AG04449 (cell line): ENCODE measurements at regions not wholly inside any gene's neighbourhood (a gene's known extent, or its start where the extent isn't known, plus 50 kb on each side); places are given as distances from the start of the nearest gene placed in this dataset.

Source experiments
- CTCF ChIA-PET: fragments of 350-600 bp; formaldehyde crosslinking; extraction: SDS; loops from one replicate; lab custom pipeline; 2021; ENCODE audit warnings: antibody characterized with exemption; lab: Yijun Ruan, JAX
- POLR2A ChIA-PET: fragments of 400-600, 350-600 bp; formaldehyde crosslinking; extraction: SDS; loops from one replicate; lab custom pipeline; 2020; ENCODE audit warnings: antibody characterized with exemption, inconsistent platforms; lab: Yijun Ruan, JAX
- DNase-seq: peaks from one replicate; pipeline ENCODE4 v3.0.0-alpha.2; 2010; ENCODE audit warnings: low read depth, low spot score
- H3K4me3 ChIP-seq: 2 replicates; pipeline ENCODE4 v1.5.1; 2011; ENCODE audit warnings: low read depth, mild to moderate bottlenecking, control low read depth, low read length
- CTCF ChIP-seq: IDR thresholded peaks from one replicate; pipeline ENCODE4 v1.5.1; 2011; ENCODE audit warnings: mild to moderate bottlenecking, moderate library complexity, low read length, control low read depth, inconsistent platforms; ENCODE audit not compliant: insufficient read depth; ENCODE audit errors: missing control alignments

GRCh38 chr5:68669864-68670575, 423.8 kb upstream of the SLC30A5 start:
- ChIA-PET CTCF (no interaction called here), POLR2A (no interaction called here)
- no peak overlapping the region for H3K4me3 ChIP-seq
- no peak for DNase-seq
- TF ChIP-seq CTCF, result no peak

GRCh38 chr5:68673106-68673822, 420.6 kb upstream of the SLC30A5 start:
- CTCF ChIA-PET, result interaction anchor here (1.4 kb wide), 1 partner anchor 10 kb away, joined by 4 read pairs; no protein-coding TSS in a partner anchor
- DNase-seq, result no peak
- POLR2A ChIA-PET, result no interaction called here

GRCh38 chr5:68673823-68674180, 420.0 kb upstream of the SLC30A5 start:
- TF ChIP-seq CTCF, result no peak
- ChIA-PET POLR2A (no interaction called here), CTCF (no interaction called here)
- DNase-seq, result no peak
- H3K4me3 ChIP-seq, result no peak overlapping the region

More at GRCh38 chr5:68673106-68673822, 420.6 kb upstream of the SLC30A5 start:
- no peak overlapping the region for H3K4me3 ChIP-seq
- no peak for TF ChIP-seq CTCF

- CTCF ChIA-PET, result no interaction called here
- no peak for TF ChIP-seq CTCF
- no peak overlapping the region for H3K4me3 ChIP-seq
- POLR2A ChIA-PET, result no interaction called here
- DNase-seq, result no peak
Observed at GRCh38 chr5:68679041-68679440, 414.8 kb upstream of the SLC30A5 start.

DNA sequence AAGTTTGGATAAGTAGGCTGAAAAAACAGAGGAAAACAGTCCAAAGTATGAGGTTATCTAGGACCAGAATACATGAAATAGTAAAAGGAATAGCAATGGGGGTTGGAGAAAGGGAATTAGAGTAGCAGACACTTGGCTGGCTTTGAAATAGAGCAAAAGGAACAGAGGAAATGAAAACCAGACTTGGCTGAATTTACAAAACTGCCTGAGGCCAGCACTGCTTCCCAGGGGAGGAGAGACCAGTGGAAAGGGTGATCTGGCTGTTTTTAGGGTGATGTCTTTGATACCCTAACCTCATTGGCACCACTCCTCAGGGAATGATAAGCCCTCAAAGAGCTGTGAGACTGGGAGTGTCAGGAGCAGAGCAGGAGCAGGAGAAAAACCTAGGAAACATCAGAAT, 413.4 kb upstream of the SLC30A5 start:
- POLR2A ChIA-PET, result no interaction called here
- TF ChIP-seq CTCF, result no peak
- H3K4me3 ChIP-seq, result no peak overlapping the region
- CTCF ChIA-PET, result no interaction called here
- no peak for DNase-seq

DNA sequence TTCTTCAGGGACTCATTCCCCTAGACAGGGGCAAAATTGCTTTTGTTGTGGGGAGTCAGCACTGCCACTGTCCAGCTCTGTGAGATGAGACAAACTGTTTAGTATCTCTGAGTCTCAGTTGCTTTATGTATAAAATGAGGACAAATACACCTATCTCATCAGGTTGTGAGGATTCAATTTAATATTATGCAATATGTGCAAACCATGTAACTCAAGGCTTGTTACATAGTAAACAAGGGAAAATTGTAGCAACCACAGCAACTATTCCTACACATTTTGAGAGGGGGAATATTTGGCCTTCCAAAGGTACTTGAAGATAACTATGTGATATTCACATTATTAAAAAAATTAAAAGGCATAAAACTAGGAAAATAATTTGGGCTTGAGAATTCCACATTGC, 411.9 kb upstream of the SLC30A5 start:
- TF ChIP-seq CTCF, result no peak
- CTCF ChIA-PET, result interaction anchor here (1.0 to 1.1 kb wide), 2 partner anchors 20 to 396 kb away, joined by 3 to 7 read pairs; no protein-coding TSS in a partner anchor
- no peak for DNase-seq
- POLR2A ChIA-PET, result no interaction called here
- H3K4me3 ChIP-seq, result no peak overlapping the region
